ENCODE measurements at regions not wholly inside any gene's neighbourhood (a gene's known extent, or its start where the extent isn't known, plus 50 kb on each side); places are given as distances from the start of the nearest gene placed in this dataset.

GRCh38 chr13:50071379-50071778 lies 56.1 kb downstream of the KCNRG start:
- DNase-seq (ENCODE audit: low spot score) = no peak
- in situ Hi-C loops (cut with HindIII; ENCODE audit: low sequenced_read_pairs) = no loop called here

DNA sequence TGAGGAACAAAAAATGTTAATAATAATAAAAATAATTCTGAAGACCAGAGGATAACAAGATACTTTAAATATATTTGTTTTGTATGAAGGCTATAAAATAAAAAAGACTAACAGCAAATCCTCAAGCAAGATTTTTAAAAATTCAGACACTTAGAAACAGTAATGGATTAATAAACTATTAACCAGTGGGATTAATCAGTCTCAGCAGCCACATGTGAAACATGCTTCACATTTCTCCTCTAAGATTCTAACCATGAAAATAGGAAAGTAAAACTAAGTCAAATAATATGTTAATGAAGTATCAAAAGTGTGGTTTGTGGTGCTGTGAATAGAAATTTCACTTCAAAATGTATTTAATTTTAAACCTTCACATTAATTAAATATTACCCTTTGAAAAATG lies 57.4 kb downstream of the KCNRG start:
- DNase-seq (ENCODE audit: low spot score) = no peak
- in situ Hi-C loops (cut with HindIII; ENCODE audit: low sequenced_read_pairs) = no loop called here

- in situ Hi-C loops (cut with HindIII; ENCODE audit: low sequenced_read_pairs) = no loop called here
- no peak for DNase-seq (ENCODE audit: low spot score)
Observed at GRCh38 chr13:50073340-50073739, 58.1 kb downstream of the KCNRG start.

DNA sequence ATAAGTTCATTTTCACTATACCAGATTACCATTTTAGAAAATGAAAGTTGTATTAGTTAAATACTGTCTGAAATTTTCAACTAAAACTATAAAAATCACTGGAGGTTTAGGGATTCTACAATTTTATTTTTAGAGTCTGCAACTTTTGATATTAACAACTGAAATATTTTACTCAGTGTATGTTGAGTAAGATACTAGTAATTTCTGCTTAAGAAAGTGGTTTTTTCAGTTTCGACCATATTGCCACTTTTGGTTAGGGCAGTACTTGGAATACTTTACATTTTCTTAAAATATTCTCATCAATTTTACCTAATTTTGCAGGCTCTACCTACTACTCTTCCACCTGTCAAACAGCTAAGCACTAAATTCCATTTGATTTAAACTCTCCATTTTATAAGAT lies 59.6 kb downstream of the KCNRG start:
- DNase-seq (ENCODE audit: low spot score) = no peak
- in situ Hi-C loops (cut with HindIII; ENCODE audit: low sequenced_read_pairs) = no loop called here

- in situ Hi-C loops (cut with HindIII; ENCODE audit: low sequenced_read_pairs) = no loop called here
- DNase-seq (ENCODE audit: low spot score) = no peak
Observed at GRCh38 chr13:50075619-50076097, 60.4 kb downstream of the KCNRG start.

DNA sequence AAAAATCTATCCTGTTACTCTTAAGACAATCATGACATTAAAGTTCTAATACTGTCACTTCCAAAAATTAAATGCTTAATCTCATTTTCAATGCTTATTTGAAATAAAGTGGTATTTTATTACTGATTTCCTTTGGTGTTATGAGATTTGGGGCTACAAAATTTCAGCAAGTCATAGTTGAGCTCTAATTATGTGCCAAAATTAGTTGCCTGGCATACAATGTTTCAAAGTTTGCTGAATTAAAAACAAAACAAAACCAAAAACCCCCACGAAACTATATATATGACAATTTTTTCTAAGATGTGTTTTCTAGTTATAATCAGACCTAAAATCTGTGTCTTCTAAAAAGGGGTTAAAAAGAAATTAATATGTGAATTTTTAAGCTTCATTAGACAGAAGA lies 62.2 kb downstream of the KCNRG start:
- no peak for DNase-seq (ENCODE audit: low spot score)
- in situ Hi-C loops (cut with HindIII; ENCODE audit: low sequenced_read_pairs) = no loop called here

DNA sequence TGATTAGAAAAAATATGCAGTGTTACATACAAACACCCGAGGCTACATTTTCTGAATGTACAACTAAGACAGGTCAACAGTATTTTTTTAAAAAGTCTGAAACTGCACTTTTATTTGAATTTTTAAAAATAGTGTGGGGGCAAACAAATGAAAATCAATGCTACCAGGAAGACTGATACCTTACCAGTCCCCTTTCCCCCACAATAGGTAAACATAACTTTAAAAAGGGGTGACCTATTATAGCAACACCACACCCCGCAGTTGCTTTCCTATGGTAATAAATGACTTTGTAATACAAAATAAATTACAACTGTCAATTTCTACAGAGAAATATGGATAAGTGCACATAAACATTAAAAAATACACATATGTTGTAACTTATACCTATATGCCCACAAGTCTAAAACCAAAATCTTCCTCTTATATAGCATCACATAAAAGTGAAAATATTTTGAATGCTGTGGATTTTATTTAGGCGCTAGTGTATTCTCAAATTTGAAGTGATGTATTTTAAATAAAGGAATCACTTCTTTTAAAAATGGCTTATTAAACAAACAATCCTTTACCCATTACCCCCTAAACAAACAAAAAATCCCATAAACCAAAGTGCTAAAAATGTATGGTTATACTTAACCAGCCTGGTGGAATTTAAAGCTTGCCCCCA lies 63.1 kb downstream of the KCNRG start:
- no peak for DNase-seq (ENCODE audit: low spot score)
- in situ Hi-C loops (cut with HindIII; ENCODE audit: low sequenced_read_pairs) = no loop called here

DNA sequence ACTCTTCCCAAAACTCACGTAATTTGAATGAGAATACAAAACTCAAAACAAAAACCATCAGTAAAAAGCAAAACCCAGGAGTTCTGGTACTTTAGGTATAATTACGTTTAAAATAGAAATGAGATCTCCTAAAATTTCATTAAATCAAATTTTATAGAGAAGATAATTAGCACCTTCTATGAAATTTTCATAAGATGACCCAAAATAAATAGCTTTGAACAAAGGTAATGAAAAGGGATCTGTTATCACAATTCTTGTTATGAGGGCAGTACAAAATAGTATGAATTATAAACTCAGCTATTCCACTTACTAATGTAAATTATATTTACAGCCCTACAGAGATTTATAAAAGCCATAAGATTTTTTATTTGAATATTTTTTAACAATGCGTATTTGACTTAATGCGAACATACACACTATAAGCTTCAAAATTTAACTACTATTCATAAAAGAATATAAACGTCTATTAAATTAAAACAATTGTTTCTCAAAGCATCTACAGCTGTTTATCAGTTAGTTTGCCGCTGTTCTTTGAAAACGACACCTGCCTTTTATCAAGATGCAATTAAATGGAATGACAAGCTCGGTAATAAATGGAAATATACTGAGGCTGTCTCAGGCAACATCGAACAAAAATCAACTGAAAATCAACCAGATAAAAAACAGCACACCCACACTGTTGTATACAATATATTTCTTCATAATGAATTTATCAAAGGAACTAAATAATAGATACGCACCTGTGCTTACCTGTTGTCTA lies 63.8 kb downstream of the KCNRG start:
- in situ Hi-C loops (cut with HindIII; ENCODE audit: low sequenced_read_pairs) = no loop called here
- no peak for DNase-seq (ENCODE audit: low spot score)

DNA sequence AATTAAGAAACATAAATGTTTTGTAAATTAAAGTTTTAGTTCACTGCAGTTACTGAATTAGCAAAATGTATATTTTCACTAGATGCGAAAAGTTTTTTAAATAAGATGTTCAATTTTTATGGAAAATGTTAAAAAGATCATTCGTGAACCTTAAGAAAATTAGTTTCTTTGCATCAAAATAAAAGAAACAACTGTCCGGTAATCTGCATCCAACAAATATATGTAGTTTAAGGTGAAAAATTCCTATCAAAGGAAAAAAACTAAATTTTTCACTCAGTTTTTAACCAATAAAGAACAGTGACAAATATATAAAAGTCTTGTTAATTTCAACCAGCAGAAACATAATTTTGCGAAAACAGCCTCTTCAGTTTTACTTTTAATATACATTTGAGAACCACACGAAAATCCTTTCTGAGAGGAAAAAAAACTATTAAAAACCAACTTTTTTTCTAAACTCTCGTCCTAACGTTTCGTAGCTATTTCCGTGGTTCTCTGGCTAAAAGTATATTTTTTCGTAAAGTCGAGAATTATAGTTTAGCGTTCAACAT lies 64.5 kb downstream of the KCNRG start:
- in situ Hi-C loops (cut with HindIII; ENCODE audit: low sequenced_read_pairs) = no loop called here
- no peak for DNase-seq (ENCODE audit: low spot score)

- peak; percentile 48 for DNase-seq (ENCODE audit: low spot score)
- in situ Hi-C loops (cut with HindIII; ENCODE audit: low sequenced_read_pairs) = no loop called here
Observed at GRCh38 chr13:50080203-50080910, 65.1 kb downstream of the KCNRG start.

GRCh38 chr13:50080911-50081678 lies 65.9 kb downstream of the KCNRG start:
- DNase-seq (ENCODE audit: low spot score) = no peak

GRCh38 chr13:50081679-50082425 lies 66.6 kb downstream of the KCNRG start:
- in situ Hi-C loops (cut with HindIII; ENCODE audit: low sequenced_read_pairs) = no loop called here
- DNase-seq (ENCODE audit: low spot score) = peak; percentile 98

More at GRCh38 chr13:50080911-50081678, 65.9 kb downstream of the KCNRG start:
- in situ Hi-C loops (cut with HindIII; ENCODE audit: low sequenced_read_pairs) = no loop called here

DNA sequence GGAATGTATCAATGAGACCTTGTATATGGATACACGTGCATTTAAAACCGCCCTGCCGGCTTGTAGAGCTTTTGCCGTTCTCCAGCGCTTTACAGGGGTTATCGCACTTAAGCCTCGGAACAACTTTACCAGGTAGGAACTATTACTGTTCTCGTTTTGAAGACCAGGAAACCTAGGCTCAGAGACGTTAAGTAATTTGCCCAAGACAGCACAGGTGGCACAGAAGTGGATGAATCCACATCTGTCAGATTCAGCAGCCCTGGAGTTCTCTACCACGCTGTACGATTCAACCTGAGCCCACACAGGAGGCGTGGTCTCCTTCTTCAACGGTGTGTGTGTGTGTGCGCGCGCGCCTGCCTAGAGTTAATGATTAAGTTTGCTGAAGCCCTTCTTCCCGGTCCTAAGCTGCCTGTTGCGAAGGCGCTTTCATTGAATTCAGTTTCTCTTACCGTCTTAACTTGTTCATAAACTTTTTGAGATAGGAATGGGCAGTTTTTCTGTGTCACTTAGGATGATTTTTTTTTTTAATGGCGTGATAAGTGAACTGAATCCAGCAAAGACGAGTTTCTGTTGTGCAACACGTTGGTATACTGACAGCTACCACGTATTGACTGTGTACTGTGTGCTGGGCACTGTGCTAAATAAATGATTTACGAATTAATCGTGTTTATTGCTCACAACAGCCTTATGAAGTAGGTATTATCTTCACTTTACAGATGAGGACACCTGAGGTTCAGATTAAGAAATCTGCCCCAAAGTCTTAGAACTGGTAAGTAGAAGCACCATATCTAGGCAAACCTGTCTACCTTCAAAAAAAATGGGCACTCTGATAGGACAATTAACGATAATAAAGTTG lies 67.4 kb downstream of the KCNRG start:
- DNase-seq (ENCODE audit: low spot score) = peak; percentile 66
- in situ Hi-C loops (cut with HindIII; ENCODE audit: low sequenced_read_pairs) = no loop called here

- DNase-seq (ENCODE audit: low spot score) = peak; percentile 72
- in situ Hi-C loops (cut with HindIII; ENCODE audit: low sequenced_read_pairs) = no loop called here
Observed at GRCh38 chr13:50085063-50085462, 69.8 kb downstream of the KCNRG start.

GRCh38 chr13:50089633-50090032 lies 74.4 kb downstream of the KCNRG start:
- no peak for DNase-seq (ENCODE audit: low spot score)
- in situ Hi-C loops (cut with HindIII; ENCODE audit: low sequenced_read_pairs) = no loop called here

- in situ Hi-C loops (cut with HindIII; ENCODE audit: low sequenced_read_pairs) = no loop called here
- no peak for DNase-seq (ENCODE audit: low spot score)
Observed at GRCh38 chr13:50090211-50090610, 75.0 kb downstream of the KCNRG start.

DNA sequence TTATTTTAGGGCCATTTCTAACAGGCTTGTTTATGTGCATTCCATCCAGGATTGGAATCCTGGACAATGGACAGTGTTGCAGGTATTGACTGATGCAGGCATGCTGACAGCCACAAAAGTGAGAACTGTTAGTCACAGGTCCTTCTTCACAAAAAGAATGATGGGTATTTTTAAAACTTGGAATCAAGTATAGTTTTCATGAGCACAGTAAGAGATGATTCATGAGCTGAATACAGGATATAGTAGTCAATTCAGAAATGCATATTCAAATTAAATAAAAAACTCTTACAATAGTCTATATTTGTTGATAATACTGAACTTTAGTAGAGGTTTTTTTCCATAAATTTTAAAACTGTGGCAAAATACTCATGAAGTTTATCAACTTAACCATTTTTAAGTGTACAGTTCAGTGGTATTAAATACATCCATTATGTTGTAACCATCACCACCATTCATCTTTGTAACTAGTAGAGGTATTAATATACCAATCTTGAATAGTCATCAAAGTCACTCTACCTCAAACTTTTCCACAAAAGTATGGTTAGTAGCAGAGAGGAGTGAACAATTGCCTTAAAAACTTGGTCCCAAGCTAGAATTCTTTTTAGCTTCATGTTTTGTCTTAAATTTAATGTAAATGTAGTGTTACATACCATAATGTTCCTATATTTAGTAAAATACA lies 79.5 kb downstream of the KCNRG start:
- DNase-seq (ENCODE audit: low spot score) = no peak
- in situ Hi-C loops (cut with HindIII; ENCODE audit: low sequenced_read_pairs) = no loop called here
